GM18858 (cell line): ENCODE measurements at regions not wholly inside any gene's neighbourhood (a gene's known extent, or its start where the extent isn't known, plus 50 kb on each side); places are given as distances from the start of the nearest gene placed in this dataset.
"Not testable (repeated sequence)": the region's sequence is repeated elsewhere in the genome, so short reads cannot be mapped to it uniquely, and the experiment has no call there.

Experiments used
- ATAC-seq: cut with Tn5 transposase; IDR thresholded peaks from one replicate; pipeline ENCODE4 v1.9.1; 2021; ENCODE audit not compliant: unreplicated experiment

DNA sequence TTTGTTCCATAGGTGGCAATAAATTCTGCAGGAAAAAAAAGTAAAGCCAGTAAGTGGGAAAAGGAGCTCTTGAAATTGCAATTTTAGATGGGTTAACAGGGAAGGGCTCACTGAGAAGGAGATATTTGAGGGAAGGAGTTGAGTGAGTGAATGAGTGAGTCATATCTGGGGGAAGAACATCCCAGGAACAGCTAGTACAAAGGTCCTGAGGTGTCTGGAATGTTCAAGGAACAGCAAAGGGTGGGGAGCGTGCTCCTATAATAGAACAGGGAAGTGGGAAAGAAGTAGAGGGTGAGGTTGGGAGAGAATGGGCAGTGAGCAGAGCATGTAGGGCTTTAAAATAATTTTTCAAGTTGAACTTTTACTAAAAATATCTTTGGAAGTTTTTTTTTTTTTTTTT, 68.0 kb upstream of the PSME4 start:
- ATAC-seq, result no peak

DNA sequence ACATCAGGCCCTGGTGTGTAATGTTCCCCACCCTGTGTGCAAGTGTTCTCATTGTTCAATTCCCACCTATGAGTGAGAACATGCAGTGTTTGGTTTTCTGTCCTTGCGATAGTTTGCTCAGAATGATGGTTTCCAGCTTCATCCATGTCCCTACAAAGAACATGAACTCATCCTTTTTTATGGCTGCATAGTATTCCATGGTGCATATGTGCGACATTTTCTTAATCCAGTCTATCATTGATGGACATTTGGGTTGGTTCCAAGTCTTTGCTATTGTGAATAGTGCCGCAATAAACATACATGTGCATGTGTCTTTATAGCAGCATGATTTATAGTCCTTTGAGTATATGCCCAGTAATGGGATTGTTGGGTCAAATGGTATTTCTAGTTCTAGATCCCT, 60.5 kb upstream of the PSME4 start:
- ATAC-seq, result not testable (repeated sequence)

DNA sequence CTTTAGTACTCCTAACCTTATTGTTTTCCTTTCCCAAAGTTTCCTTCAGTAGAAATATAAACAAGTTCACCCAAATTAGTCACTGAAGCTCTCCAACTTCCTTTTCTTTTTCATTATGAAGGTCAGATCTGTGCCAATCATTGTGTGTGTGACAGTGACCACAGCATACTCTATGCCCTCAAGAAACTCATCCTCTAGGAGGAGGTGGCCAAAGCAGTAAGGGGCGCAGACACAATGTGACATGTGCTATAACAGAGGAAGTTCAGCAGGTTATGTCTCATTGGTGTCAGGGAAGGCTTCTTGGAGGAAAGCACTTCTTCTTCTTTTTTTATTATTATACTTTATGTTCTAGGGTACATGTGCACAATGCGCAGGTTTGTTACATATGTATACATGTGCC, 60.0 kb upstream of the PSME4 start:
- no peak for ATAC-seq

DNA sequence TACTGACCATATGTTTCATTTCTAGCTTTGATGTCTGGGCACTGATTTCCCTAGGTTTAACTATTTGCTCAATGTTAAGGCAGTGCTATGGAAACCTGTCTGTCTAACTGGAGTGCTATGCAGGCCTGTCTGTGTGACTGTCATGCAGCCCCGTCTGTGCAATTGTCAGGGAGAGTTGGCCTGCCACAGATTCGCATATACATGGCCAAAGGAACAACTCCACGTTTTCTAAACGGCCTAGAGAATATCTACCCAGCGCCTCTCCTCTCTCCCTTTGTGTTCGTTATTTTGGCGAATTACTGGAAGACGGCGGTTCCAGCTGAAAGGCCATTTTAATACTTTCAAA, 59.6 kb upstream of the PSME4 start:
- ATAC-seq, result no peak

DNA sequence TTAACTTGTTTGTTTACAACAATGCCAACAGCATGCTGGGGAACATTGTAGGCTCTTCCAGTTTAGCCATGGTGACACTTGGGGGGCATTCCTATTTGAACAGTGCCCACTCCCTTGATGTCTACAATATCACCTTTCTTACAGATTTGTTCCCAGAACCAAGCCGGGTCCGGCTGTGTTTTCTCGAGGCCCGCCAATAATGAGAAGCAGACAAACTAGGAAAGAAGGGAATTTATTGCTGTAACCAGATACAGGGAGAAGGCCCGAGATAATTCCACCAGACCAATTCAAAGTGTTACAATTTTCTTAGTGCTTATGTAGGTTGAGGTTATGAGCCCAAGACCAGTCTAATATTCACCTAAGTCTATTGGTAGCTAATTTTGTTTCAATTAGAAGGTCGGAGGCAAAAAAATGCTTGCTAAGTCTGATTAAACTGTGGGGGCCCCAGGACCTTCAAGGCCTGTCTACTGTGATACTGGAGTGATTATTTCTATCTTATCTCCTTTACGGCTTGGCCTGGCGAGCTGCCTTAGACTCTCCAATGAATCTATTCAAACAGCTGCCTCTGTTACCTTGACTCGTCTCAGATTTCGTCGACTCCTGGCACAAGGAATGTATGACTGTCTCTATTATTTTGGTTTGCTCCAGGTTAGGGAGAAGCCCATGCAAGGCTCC, 59.1 kb upstream of the PSME4 start:
- ATAC-seq, result no peak

DNA sequence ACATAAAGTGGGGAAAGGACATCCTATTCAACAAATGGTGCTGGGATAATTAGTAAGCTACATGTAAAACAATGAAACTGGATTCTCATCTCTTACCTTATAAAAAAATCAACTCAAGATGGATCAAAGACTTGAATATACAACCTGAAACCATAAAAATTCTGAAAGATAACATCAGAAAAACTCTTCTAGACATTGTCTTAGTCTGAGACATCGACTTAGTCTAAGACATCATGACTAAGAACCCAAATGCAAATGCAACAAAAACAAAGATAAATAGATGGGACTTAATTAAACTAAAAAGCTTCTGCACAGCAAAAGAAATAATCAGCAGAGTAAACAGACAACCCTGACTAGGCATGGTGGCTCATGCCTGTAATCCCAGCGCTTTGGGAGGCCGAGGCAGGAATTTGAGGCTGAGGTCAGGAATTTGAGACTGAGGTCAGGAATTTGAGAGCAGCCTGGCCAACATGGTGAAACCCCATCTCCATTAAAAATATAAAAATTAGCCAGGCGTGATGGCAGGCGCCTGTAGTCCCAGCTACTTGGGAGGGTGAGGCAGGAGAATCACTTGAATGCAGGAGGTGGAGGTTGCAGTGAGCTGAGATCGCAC, 54.8 kb upstream of the PSME4 start:
- ATAC-seq, result not testable (repeated sequence)

DNA sequence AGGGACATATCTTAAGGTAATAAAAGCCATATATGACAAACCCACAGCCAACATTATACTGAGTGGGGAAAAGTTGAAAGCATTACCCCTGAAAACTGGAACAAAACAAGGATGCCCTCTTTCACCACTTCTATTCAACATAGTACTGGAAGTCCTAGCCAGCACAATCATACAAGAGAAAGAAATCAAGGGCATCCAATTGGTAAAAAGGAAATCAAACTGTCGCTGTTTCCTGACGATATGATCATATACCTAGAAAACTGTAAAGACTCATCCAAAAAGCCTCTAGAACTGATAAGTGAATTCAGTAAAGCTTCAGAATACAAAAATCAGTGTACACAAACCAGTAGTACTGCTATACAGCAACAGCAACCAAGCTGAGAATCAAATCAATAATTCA, 53.8 kb upstream of the PSME4 start:
- no peak for ATAC-seq

DNA sequence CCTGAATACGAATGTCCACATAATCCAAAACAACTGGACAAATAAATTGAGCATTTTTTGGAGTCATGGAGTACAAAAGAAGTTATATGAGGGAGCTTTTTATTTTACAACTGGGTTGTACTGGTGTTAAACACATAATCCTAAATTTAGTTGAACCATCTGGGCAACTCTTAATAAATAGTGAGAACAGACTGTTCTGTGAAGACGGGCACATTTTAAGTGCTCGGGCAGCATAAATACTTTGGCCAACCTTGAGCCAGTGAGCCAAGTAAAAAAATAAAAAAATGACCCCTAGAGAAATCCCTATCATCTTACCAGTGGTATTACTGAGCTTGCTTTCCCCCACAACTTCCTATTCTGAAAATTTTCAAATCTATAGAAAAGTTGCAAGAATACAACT, 50.9 kb upstream of the PSME4 start:
- ATAC-seq, result no peak

DNA sequence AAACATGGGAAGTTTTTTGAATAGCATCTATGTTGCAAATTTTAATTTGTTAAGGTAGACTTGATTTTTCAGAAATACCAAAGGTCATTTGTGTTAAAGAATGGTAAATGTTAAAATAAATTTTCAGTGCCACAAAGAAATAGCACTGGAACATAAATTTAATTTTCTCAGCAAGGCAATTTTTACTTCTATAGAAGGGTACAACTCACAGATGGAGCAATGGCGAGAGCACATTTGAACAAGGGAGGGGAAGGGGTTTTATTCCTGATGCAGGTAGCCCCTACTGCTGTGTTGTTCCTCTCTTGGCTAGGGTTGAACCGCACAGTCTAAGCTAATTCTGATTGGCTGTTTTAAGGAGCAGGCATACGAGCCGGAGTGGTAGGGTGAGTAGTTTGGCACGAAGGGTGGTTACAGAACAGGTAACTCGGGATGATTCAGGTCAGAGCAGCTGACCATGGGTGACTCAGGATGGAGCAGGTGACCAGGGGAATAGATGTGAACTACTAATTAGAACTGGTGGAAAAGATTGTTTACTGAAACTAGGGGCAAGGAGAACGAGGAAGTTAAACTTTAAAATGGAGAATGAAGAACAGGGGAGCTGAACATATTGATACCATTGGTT, 50.1 kb upstream of the PSME4 start:
- no peak for ATAC-seq
